H1 (cell line): ENCODE measurements at regions not wholly inside any gene's neighbourhood (a gene's known extent, or its start where the extent isn't known, plus 50 kb on each side); places are given as distances from the start of the nearest gene placed in this dataset.

Experiments
- CTCF ChIA-PET: fragments of 300-600 bp; sonication (Branson Sonifier 250); formaldehyde crosslinking; loops from one replicate; lab custom pipeline; 2021; ENCODE audit not compliant: partially characterized antibody; lab: Charles Lee
- POLR2A ChIA-PET: fragments of 300-600 bp; sonication (Branson Sonifier 250); formaldehyde crosslinking; loops from one replicate; lab custom pipeline; 2021; ENCODE audit warnings: inconsistent platforms; ENCODE audit not compliant: partially characterized antibody; lab: Charles Lee
- DNase-seq, 2 experiments: peaks; one replicate each; pipeline versions ENCODE4 v3.0.0 to v3.0.0-alpha.2; 2010 to 2022; ENCODE audit warnings: low spot score in 2 of 2, low read depth in 1 of 2, mixed read lengths in 1 of 2
- FAIRE-seq: peaks from 2 replicates; lab custom pipeline; 2011; peaks lifted over from hg19 to GRCh38; lab: Jason Lieb, UNC
- H2AFZ ChIP-seq: 2 replicates; pipeline ENCODE4 v1.8.1; 2012; ENCODE audit warnings: low read length, inconsistent platforms
- H2AK5ac ChIP-seq: 2 replicates; pipeline ENCODE4 v1.6.1; 2013; ENCODE audit warnings: low read depth, low read length
- H2BK120ac ChIP-seq: replicated peaks from 2 replicates; pipeline ENCODE3; 2013; ENCODE audit warnings: low read depth, low read length, inconsistent platforms
- H2BK12ac ChIP-seq: 2 replicates; pipeline ENCODE4 v1.6.1; 2013; ENCODE audit warnings: low read depth, low read length
- H2BK15ac ChIP-seq: 2 replicates; pipeline ENCODE4 v1.6.1; 2013; ENCODE audit warnings: low read length
- H2BK20ac ChIP-seq: 2 replicates; pipeline ENCODE4 v1.6.1; 2013; ENCODE audit warnings: low read length
- H2BK5ac ChIP-seq: 2 replicates; pipeline ENCODE4 v1.6.1; 2013; ENCODE audit warnings: low read depth, low read length
- H3K14ac ChIP-seq: 2 replicates; pipeline ENCODE4 v1.6.1; 2013; ENCODE audit warnings: inconsistent platforms; ENCODE audit not compliant: insufficient read length
- H3K18ac ChIP-seq: 2 replicates; pipeline ENCODE4 v1.6.1; 2013; ENCODE audit warnings: low read length; ENCODE audit errors: extremely low read depth
- H3K23ac ChIP-seq: 2 replicates; pipeline ENCODE4 v1.6.1; 2013; ENCODE audit warnings: inconsistent platforms; ENCODE audit not compliant: insufficient read length
- H3K23me2 ChIP-seq: 2 replicates; pipeline ENCODE4 v1.6.1; 2013; ENCODE audit warnings: low read depth, low read length
- H3K27ac ChIP-seq: 2 replicates; pipeline ENCODE4 v1.6.1; 2011; ENCODE audit warnings: low read depth, low read length, inconsistent platforms
- H3K27me3 ChIP-seq, 4 experiments: replicated peaks in 1 of 4; 1 replicate in 1 of 4; 2 replicates in 3 of 4; pipeline versions ENCODE4 v1.6.1 to v1.8.1; 2011 to 2013; ENCODE audit warnings: low read length in 3 of 4, mild to moderate bottlenecking in 3 of 4, inconsistent platforms in 2 of 4, mixed read lengths in 2 of 4, moderate library complexity in 1 of 4; ENCODE audit not compliant: control insufficient read depth in 3 of 4, insufficient read depth in 3 of 4; ENCODE audit errors: extremely low read depth in 1 of 4
- H3K36me3 ChIP-seq, 4 experiments: 2 replicates each; pipeline versions ENCODE4 v1.6.1 to v1.8.1; 2011 to 2013; ENCODE audit warnings: mild to moderate bottlenecking in 4 of 4, low read length in 3 of 4, moderate library complexity in 2 of 4, control low read depth in 1 of 4, inconsistent platforms in 1 of 4; ENCODE audit not compliant: insufficient read depth in 4 of 4, control insufficient read depth in 2 of 4
- H3K4ac ChIP-seq: replicated peaks from 2 replicates; pipeline ENCODE3; 2013; ENCODE audit warnings: low read length, low read depth, mixed read lengths, inconsistent platforms; ENCODE audit not compliant: insufficient read length
- H3K4me1 ChIP-seq, 4 experiments: replicated peaks in 1 of 4; 1 replicate in 1 of 4; 2 replicates in 3 of 4; pipeline versions ENCODE4 v1.6.1 to v1.8.1; 2011 to 2013; ENCODE audit warnings: low read length in 3 of 4, inconsistent platforms in 2 of 4, mixed read lengths in 1 of 4; ENCODE audit not compliant: insufficient read depth in 4 of 4, control insufficient read depth in 3 of 4
- H3K4me2 ChIP-seq, 2 experiments: 2 replicates each; pipeline versions ENCODE4 v1.6.1 to v1.8.1; 2011 to 2013; ENCODE audit warnings: low read depth in 2 of 2, low read length in 2 of 2, control low read depth in 1 of 2, inconsistent platforms in 1 of 2, mild to moderate bottlenecking in 1 of 2; ENCODE audit not compliant: insufficient read depth in 1 of 2
- H3K4me3 ChIP-seq, 4 experiments: fragments of 200-600, 300-600 bp in 1 of 4; sonication (generic), shearing (Covaris generic), sonication (Bioruptor Twin) in 1 of 4; 2 replicates each; pipeline versions ENCODE4 v1.5.1 to v1.8.1; 2011 to 2016; ENCODE audit warnings: low read length in 4 of 4, low read depth in 3 of 4, control low read depth in 2 of 4, inconsistent platforms in 2 of 4, mild to moderate bottlenecking in 2 of 4, mixed read lengths in 1 of 4, moderate library complexity in 1 of 4; ENCODE audit not compliant: insufficient read depth in 2 of 4; ENCODE audit errors: extremely low read depth in 1 of 4
- H3K56ac ChIP-seq: replicated peaks from 2 replicates; pipeline ENCODE3; 2013; ENCODE audit warnings: low read depth, mild to moderate bottlenecking, mixed read lengths, low read length, inconsistent platforms; ENCODE audit not compliant: insufficient read length
- H3K79me1 ChIP-seq: 2 replicates; pipeline ENCODE4 v1.6.1; 2013; ENCODE audit warnings: low read depth, low read length, control low read depth
- H3K79me2 ChIP-seq, 2 experiments: 2 replicates each; pipeline versions ENCODE4 v1.6.1 to v1.8.1; 2012 to 2013; ENCODE audit warnings: low read length in 2 of 2, mild to moderate bottlenecking in 2 of 2, inconsistent platforms in 1 of 2; ENCODE audit not compliant: insufficient read depth in 2 of 2, control insufficient read depth in 1 of 2
- H3K9ac ChIP-seq, 4 experiments: replicated peaks in 1 of 4; 1 replicate in 1 of 4; 2 replicates in 3 of 4; pipeline versions ENCODE4 v1.6.1 to v1.8.1; 2011 to 2013; ENCODE audit warnings: low read depth in 3 of 4, low read length in 3 of 4, control low read depth in 2 of 4, mild to moderate bottlenecking in 2 of 4, moderate library complexity in 2 of 4, inconsistent platforms in 1 of 4; ENCODE audit errors: extremely low read depth in 1 of 4
- H3K9me3 ChIP-seq, 2 experiments: 2 replicates each; pipeline versions ENCODE4 v1.6.1 to v1.8.1; 2012 to 2013; ENCODE audit warnings: mild to moderate bottlenecking in 2 of 2, moderate library complexity in 2 of 2, control low read depth in 1 of 2, inconsistent platforms in 1 of 2, low read depth in 1 of 2, low read length in 1 of 2, mixed read lengths in 1 of 2; ENCODE audit not compliant: insufficient read depth in 2 of 2
- H4K20me1 ChIP-seq, 2 experiments: replicated peaks in 1 of 2; 2 replicates each; pipeline versions ENCODE3 to v1.8.1; 2011 to 2013; ENCODE audit warnings: inconsistent platforms in 2 of 2, low read length in 2 of 2, mild to moderate bottlenecking in 1 of 2; ENCODE audit not compliant: insufficient read depth in 2 of 2, control insufficient read depth in 1 of 2
- H4K5ac ChIP-seq: 2 replicates; pipeline ENCODE4 v1.6.1; 2013; ENCODE audit warnings: low read length, low read depth, mixed read lengths, inconsistent platforms; ENCODE audit not compliant: insufficient read length
- H4K8ac ChIP-seq: 2 replicates; pipeline ENCODE4 v1.8.0; 2013; ENCODE audit warnings: mild to moderate bottlenecking, moderate library complexity, low read length, inconsistent platforms; ENCODE audit not compliant: insufficient read depth; ENCODE audit errors: extremely low read depth
- H4K91ac ChIP-seq: replicated peaks from 2 replicates; pipeline ENCODE3; 2013; ENCODE audit warnings: low read length, mixed read lengths, inconsistent platforms; ENCODE audit not compliant: insufficient read length
- BRCA1 ChIP-seq: IDR thresholded peaks from 2 replicates; pipeline ENCODE4 v1.6.1; 2012; ENCODE audit warnings: low read depth, low read length, improper control_type of control experiment
- EP300 ChIP-seq, 2 experiments: IDR thresholded peaks; 1 replicate in 1 of 2; 2 replicates in 1 of 2; pipeline ENCODE4 v1.6.1; 2011 to 2012; ENCODE audit warnings: low read depth in 2 of 2, low read length in 2 of 2, mild to moderate bottlenecking in 2 of 2, borderline replicate concordance in 1 of 2, inconsistent platforms in 1 of 2, moderate library complexity in 1 of 2
- EZH2 ChIP-seq: fragments of 200-600 bp; sonication (generic); IDR thresholded peaks from 2 replicates; pipeline ENCODE4 v1.7.1; 2012; ENCODE audit warnings: low read depth, mild to moderate bottlenecking, moderate library complexity, low read length, inconsistent platforms; ENCODE audit not compliant: severe bottlenecking
- KDM5A ChIP-seq: fragments of 200-600 bp; IDR thresholded peaks from 2 replicates; pipeline ENCODE4 v1.7.1; 2012; ENCODE audit warnings: mild to moderate bottlenecking, low read length, inconsistent platforms, mixed read lengths
- SP2 ChIP-seq: IDR thresholded peaks from 2 replicates; pipeline ENCODE4 v1.6.1; 2012; ENCODE audit warnings: mild to moderate bottlenecking, low read length, inconsistent platforms
- whole genome bisulfite sequencing, 2 experiments: shearing (Covaris generic) in 1 of 2; methylation state at CpG; one replicate each; pipeline versions ENCODE4 v1.1.6 to v1.1.7; 2013 to 2015; ENCODE audit warnings: low lambda C conversion rate in 2 of 2, mixed read lengths in 2 of 2, inconsistent platforms in 1 of 2, low coverage in 1 of 2, missing lambda C conversion rate in 1 of 2; ENCODE audit not compliant: insufficient replicate concordance in 2 of 2, insufficient coverage in 1 of 2, insufficient read length in 1 of 2; ENCODE audit errors: extremely low coverage in 1 of 2, missing lambda C conversion rate in 1 of 2; 5-methylcytosine and 5-hydroxymethylcytosine counted together
- TF ChIP-seq, protein P1 (sequence below): IDR thresholded peaks from 2 replicates; pipeline ENCODE4 v1.6.1; 2011; ENCODE audit warnings: low read length, improper control_type of control experiment

DNA sequence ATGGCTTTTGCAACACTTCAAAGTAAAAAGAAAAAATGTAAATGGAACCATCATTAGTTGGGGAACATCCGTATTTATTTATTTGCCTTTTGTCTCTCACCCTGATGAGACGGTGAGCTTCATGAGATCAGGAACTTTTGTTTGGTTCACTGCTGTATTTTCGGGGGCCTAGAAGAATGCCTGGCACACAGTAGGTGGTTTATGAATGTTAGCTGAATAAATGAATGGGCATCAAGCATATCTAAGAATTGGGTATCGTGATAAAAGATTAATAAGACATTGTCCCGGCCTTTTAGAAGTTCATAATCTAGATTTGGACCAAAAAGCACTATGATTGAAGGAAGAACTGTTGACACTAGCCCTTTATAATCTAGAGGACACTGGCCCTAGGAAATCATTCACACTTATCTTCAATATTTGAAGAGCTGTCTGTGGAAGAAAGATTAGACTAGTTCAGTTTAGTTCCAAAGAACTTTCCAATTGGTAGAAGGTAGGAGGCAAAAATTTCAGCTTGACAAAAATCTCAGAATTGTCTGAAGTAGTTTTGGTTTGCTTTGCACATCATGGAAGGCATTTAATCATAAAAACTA lies 70.3 kb upstream of the CD83 start:
- Histone ChIP-seq H2BK120ac (no peak overlapping the region), H2AK5ac (no peak overlapping the region), H3K27ac (no peak overlapping the region), H3K4me2 (no peak overlapping the region), H3K4me3 (no peak overlapping the region), H3K4me1 (no peaks in the 10 kb centered on the region), H3K9ac (no peak overlapping the region), H3K14ac (no peak overlapping the region), H3K4ac (no peak overlapping the region), H4K8ac (no peak overlapping the region), H3K18ac (no peak overlapping the region), H3K79me2 (no peaks in the 10 kb centered on the region), H4K91ac (no peak overlapping the region), H2BK5ac (no peak overlapping the region), H3K27me3 (no peaks in the 10 kb centered on the region; a peak in 1 of 7 replicates), H3K23ac (no peak overlapping the region), H2BK12ac (no peak overlapping the region), H3K23me2 (no peaks in the 10 kb centered on the region), H2BK20ac (no peak overlapping the region), H2BK15ac (no peak overlapping the region), H3K9me3 (no peaks in the 10 kb centered on the region), H3K56ac (no peak overlapping the region), H2AFZ (no peak overlapping the region), H4K5ac (no peak overlapping the region), H4K20me1 (no peaks in the 10 kb centered on the region), H3K36me3 (no peaks in the 10 kb centered on the region), H3K79me1 (no peaks in the 10 kb centered on the region)
- DNase-seq = no peak
- WGBS, 2 experiments = 88% methylated on average over 5 of the region's 5 CpGs; no CpG with 5 or more reads in 1 of the 2 experiments
- no peak for FAIRE-seq
- ChIA-PET POLR2A (interaction anchor here (0.7 kb wide), 1 partner anchor 31 kb away, joined by 3 read pairs; no protein-coding TSS in a partner anchor), CTCF (interaction anchor here (0.6 to 14.9 kb wide), 28 partner anchors 9 to 1577 kb away, joined by 3 to 189 read pairs (median 6); partner anchors contain the start of gene RNF182)
- TF ChIP-seq SP2 (no peak), KDM5A (no peak), EZH2 (no peak), BRCA1 (no peak), EP300 (IDR thresholded peaks at IDR 0.05; ENCODE audit: borderline replicate concordance in 1 of 2, low read depth in 2 of 2, low read length in 2 of 2) (no peak)
- TF ChIP-seq, protein P1, sequence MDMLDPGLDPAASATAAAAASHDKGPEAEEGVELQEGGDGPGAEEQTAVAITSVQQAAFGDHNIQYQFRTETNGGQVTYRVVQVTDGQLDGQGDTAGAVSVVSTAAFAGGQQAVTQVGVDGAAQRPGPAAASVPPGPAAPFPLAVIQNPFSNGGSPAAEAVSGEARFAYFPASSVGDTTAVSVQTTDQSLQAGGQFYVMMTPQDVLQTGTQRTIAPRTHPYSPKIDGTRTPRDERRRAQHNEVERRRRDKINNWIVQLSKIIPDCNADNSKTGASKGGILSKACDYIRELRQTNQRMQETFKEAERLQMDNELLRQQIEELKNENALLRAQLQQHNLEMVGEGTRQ = no peak
